ENCODE measurements at regions not wholly inside any gene's neighbourhood (a gene's known extent, or its start where the extent isn't known, plus 50 kb on each side); places are given as distances from the start of the nearest gene placed in this dataset.
A peak's percentile ranks its signal among the peaks of the same experiment; 100 is the strongest.

- DNase-seq (ENCODE audit: low read depth, low spot score): no peak
- TF ChIP-seq CTCF (optimal IDR thresholded peaks at IDR 0.05 in 1 of 3, IDR thresholded peaks at IDR 0.05 in 1 of 3, conservative IDR thresholded peaks at IDR 0.05 in 1 of 3; ENCODE audit: extremely low read depth in 1 of 3, insufficient read depth in 2 of 3, low read length in 3 of 3): no peak
- TF ChIP-seq EZH2 (IDR thresholded peaks at IDR 0.05; ENCODE audit: low read length): no peak
- Histone ChIP-seq H3K27me3 (ENCODE audit: control insufficient read depth, extremely low read depth, insufficient read depth, low read length) (no peaks in the 10 kb centered on the region), H3K4me1 (ENCODE audit: control insufficient read depth, extremely low read depth, insufficient read depth, low read length) (no peaks in the 10 kb centered on the region), H3K9me1 (ENCODE audit: control insufficient read depth, extremely low read depth, insufficient read depth, low read length) (no peaks in the 10 kb centered on the region), H3K27ac (ENCODE audit: control insufficient read depth, insufficient read depth, low read length) (no peak overlapping the region), H4K20me1 (ENCODE audit: control insufficient read depth, extremely low read depth, insufficient read depth, low read length) (no peaks in the 10 kb centered on the region), H3K79me2 (ENCODE audit: control insufficient read depth, insufficient read depth, low read length) (no peaks in the 10 kb centered on the region), H3K36me3 (ENCODE audit: control insufficient read depth in 2 of 2, extremely low read depth in 1 of 2, insufficient read depth in 2 of 2, low read length in 2 of 2) (no peaks in the 10 kb centered on the region), H3K9me3 (ENCODE audit: control insufficient read depth, low read depth, low read length) (no peaks in the 10 kb centered on the region), H2AFZ (ENCODE audit: control insufficient read depth, low read length) (no peak overlapping the region), H3K4me2 (ENCODE audit: control insufficient read depth, extremely low read depth, insufficient read depth, low read depth, low read length) (no peak overlapping the region), H3K9ac (ENCODE audit: control insufficient read depth, extremely low read depth, insufficient read depth, low read length) (no peak overlapping the region), H3K4me3 (ENCODE audit: control insufficient read depth in 2 of 3, extremely low read depth in 1 of 3, insufficient read depth in 2 of 3, low read depth in 1 of 3, low read length in 3 of 3) (no peak overlapping the region)
- FAIRE-seq: no peak
- dilution Hi-C loops (cut with MboI; ENCODE audit: extremely low pct_ligation_motif_present, low sequenced_read_pairs): no loop called here
Observed at GRCh38 chr4:81652069-81652478, 180.4 kb upstream of the RASGEF1B start.

DNA sequence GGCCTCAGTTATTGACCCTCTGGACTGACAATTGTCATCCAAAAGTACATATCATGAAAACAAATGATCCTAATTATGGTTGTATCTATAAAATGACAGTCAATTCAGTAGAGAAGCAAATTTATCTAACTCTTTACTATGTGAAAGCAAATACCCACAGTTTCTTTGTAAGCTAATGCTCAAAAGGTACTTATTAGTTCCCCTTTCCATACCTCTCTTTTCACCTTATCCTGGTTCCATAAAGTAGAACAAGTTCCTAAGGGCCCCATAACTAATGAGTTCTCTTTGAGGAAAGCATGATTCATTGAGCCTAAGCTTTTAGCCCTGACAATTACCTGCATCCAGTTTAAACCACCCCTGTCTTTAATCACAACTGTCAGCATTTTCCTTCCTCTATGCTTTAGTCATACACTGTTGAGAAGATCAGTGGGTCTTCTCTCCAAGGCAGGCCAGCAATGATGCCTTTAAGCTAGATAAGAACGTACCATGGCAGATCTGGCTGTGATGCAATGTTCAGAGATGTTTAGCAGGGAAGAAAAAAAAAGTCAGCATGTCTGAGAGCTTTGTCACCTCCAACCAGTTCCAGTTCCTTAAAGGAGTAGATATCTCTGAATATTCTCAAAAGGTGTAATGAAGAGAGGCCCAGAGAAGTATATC, 179.7 kb upstream of the RASGEF1B start:
- no peaks in the 10 kb centered on the region for H3K79me2 ChIP-seq (ENCODE audit: control insufficient read depth, insufficient read depth, low read length)
- no peak overlapping the region for H3K27ac ChIP-seq (ENCODE audit: control insufficient read depth, insufficient read depth, low read length)
- no peak overlapping the region for H3K9ac ChIP-seq (ENCODE audit: control insufficient read depth, extremely low read depth, insufficient read depth, low read length)
- H2AFZ ChIP-seq (ENCODE audit: control insufficient read depth, low read length): no peak overlapping the region
- H3K36me3 ChIP-seq (ENCODE audit: control insufficient read depth in 2 of 2, extremely low read depth in 1 of 2, insufficient read depth in 2 of 2, low read length in 2 of 2): no peaks in the 10 kb centered on the region
- H3K4me3 ChIP-seq (ENCODE audit: control insufficient read depth in 2 of 3, extremely low read depth in 1 of 3, insufficient read depth in 2 of 3, low read depth in 1 of 3, low read length in 3 of 3): no peak overlapping the region
- H3K9me3 ChIP-seq (ENCODE audit: control insufficient read depth, low read depth, low read length): no peaks in the 10 kb centered on the region
- no peak overlapping the region for H3K4me2 ChIP-seq (ENCODE audit: control insufficient read depth, extremely low read depth, insufficient read depth, low read depth, low read length)
- FAIRE-seq: peak; percentile 62
- H4K20me1 ChIP-seq (ENCODE audit: control insufficient read depth, extremely low read depth, insufficient read depth, low read length): no peaks in the 10 kb centered on the region
- no peaks in the 10 kb centered on the region for H3K9me1 ChIP-seq (ENCODE audit: control insufficient read depth, extremely low read depth, insufficient read depth, low read length)
- H3K4me1 ChIP-seq (ENCODE audit: control insufficient read depth, extremely low read depth, insufficient read depth, low read length): no peaks in the 10 kb centered on the region
- dilution Hi-C loops (cut with MboI; ENCODE audit: extremely low pct_ligation_motif_present, low sequenced_read_pairs): no loop called here
- no peaks in the 10 kb centered on the region for H3K27me3 ChIP-seq (ENCODE audit: control insufficient read depth, extremely low read depth, insufficient read depth, low read length)
- TF ChIP-seq CTCF (optimal IDR thresholded peaks at IDR 0.05 in 1 of 3, IDR thresholded peaks at IDR 0.05 in 1 of 3, conservative IDR thresholded peaks at IDR 0.05 in 1 of 3; ENCODE audit: extremely low read depth in 1 of 3, insufficient read depth in 2 of 3, low read length in 3 of 3) (no peak), EZH2 (IDR thresholded peaks at IDR 0.05; ENCODE audit: low read length) (no peak)
- DNase-seq (ENCODE audit: low read depth, low spot score): no peak

All from keratinocyte (primary cell).